ENCODE measurements at regions not wholly inside any gene's neighbourhood (a gene's known extent, or its start where the extent isn't known, plus 50 kb on each side); places are given as distances from the start of the nearest gene placed in this dataset.

DNA sequence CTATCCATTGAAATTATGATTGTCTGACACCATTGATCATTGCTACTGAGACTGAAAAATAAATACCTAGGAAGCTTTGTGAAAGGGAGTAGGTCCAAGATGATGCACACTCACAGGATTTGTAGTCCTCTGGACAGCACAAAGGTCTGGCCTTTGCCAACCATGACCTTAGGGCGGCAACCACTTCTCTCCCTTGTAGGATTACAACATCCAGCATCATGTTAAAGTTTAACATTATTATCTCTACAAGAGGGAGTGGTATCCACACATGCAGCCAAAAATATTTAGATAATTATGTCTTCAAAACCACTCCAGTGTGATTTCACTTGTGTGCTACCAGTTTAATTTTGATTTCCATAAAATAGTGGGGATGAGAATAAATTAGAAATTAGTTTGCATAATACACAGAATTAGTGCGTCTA is 51.1 kb upstream of the NHSL1 start:
- no peak for DNase-seq (ENCODE audit: low read depth in 2 of 3, low spot score in 1 of 3)

DNA sequence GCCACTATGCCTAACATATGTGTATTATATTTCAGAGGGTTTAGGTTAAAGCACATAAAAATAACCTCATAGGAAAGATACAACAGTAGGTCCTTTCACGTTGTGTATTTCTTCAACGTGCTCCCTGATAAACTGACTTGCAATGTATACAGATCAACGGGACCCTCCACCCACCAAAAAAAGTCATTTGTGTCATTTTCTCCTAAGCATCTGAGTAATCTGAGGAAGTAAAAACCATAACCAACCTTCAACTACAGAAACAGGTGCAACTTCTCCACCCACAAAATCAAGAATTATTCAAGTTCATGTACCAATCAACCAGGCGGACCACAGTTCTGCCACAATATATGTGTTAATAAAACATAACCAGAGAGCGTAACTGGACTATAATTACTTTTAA is 54.9 kb upstream of the NHSL1 start:
- no peak for DNase-seq (ENCODE audit: low read depth in 2 of 3, low spot score in 1 of 3)

DNA sequence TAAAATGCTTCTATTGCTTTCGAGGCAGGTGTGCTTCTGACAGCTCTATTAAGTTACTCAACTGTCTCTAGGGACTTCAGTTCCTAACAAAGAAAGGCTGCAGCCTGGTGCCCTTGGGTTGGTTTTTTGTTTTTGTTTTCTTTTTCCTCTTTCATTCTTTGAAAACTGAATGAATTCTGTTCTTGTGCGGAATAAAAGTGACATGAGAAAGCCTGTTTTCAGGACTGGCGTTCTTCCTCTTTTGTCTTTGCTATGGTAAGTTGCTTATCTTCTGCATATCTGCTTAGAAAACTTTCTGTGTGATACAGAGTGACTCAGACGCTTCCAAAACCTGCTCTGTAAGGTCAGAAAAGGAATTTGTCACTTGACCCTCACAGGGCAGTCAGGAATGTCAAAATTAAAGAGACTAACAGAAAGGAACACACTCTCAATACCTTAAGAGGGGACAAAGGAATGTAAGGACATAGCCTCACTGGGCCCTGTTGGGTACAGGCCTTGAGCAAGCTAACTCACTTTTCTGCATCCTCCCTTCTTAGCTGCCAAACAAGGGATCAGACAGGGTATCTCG is 56.2 kb upstream of the NHSL1 start:
- no peak for DNase-seq (ENCODE audit: low read depth in 2 of 3, low spot score in 1 of 3)

DNA sequence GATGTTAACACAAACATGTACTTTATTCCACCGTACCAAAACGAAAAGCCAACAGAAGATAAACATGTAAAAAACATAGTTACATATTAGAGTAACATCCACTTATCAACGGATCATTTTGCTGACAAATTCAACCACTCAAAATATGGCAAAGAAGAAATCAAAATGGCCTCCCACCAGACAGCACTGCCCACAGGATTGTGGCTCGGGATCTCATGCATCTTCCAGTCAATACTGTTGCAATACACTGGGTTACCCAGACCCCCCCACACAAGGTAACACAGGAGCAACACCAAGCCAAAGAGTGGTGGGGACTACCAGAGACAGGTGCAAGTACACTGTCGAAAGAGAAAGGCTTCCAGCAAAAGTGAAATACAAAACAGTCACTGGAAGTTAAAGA is 57.9 kb upstream of the NHSL1 start:
- DNase-seq (ENCODE audit: low read depth in 2 of 3, low spot score in 1 of 3) = no peak

DNA sequence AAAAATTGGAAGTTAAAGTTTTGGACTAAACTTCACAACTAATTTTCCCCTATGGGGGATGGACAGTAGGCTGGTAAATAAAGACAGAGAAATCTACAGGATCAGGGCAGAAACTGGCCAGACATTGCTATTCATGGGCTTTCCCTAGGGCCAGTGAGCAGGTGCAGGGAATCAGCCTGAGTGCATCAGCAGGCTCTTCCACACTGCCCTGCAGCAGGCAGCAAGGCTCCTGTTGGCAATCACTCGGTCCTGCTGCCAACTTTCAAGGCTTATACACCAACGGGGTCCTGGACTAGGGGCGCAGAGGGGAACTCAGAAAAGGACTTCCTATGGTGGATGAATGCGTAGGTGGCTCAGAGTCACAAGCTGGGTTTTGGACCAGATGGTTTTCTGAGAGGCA is 59.8 kb upstream of the NHSL1 start:
- DNase-seq (ENCODE audit: low read depth in 2 of 3, low spot score in 1 of 3) = no peak

DNA sequence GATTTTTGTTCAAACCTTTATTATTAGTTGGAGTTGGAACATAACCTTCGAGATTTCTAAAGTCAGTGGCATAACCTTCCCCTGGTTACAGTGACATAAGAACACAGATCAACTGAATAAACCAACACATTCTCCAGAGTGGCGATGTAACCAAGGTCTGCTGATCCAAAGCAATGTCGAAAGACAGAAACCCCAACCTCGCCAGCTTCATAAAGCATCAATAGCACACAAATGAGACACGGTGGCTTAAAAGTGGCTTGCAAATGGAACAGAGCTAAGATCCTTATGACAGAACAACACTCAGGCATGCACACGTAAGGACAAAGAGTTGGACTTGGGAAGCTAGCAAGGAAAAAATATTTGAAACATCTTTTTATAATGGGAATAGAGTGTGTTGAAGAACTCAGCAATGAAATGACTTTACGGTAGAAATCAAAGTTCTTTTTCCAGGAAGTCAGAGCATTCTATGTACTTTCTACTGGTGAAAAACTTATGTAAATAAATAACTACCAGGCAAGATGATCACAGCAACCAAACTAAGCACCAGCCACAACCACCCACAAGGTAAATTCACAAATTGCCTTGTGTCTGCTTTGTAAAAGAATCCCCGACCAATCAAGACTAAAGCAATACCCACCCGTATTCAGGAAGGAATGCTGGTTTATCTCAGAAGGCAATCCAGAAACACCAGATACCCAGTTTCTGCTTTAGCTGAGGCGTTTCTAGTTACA is 61.0 kb upstream of the NHSL1 start:
- DNase-seq (ENCODE audit: low read depth in 2 of 3, low spot score in 1 of 3) = no peak

DNA sequence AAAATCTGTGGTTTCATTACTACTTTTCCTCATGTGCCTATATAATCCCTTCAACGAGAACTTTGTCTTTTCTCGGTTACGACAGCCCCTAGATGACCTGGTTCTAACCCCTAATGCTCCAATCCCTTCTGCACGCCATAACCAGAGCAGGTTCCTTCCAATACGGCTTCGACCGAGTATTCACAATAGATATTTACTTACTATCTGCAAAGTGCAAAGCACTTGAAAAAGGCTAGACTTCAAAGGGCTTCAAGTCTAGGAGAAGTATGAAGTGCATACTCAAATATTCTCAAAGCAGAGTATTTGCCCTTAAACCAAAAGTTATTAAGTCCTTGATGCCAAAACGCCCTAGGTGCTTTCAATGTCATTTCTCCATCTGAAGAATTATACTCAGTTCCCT is 63.4 kb upstream of the NHSL1 start:
- DNase-seq (ENCODE audit: low read depth in 2 of 3, low spot score in 1 of 3) = no peak

DNA sequence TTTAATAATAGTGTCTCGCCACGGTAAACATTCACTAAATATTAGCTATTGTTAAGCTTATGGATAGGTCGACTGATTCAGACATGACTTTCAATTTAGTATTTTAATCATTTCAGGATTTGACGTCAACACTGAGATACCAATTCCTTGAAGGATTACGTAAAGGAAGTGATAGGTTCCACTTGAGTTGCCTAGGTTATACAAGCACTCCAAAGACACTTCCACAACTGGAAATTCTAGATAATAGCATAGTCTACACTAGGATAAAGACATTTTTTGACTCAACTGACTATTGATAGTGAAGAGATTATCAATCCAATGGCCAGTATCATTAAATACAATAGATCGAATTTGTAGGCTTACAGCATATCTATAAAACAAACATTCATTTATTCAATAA is 63.9 kb upstream of the NHSL1 start:
- no peak for DNase-seq (ENCODE audit: low read depth in 2 of 3, low spot score in 1 of 3)

DNA sequence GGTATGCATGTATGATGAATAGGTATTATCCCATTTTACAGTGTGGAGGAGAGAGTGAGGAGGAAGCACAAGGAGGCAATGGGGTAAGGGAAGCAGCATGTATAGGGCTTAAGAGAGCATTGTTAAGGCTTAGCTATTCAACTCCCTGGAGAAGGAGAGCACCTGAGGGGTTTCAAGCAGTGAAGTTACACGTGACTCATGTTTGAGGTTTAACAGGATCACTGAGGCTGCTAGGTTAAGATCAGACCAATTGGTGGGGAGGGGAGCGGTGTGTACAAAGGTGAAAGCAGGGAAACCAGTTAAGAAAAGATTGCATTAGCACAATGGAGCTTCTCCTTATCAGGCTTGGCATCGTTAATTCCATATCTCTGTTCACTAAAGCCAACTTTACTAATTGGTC is 64.4 kb upstream of the NHSL1 start:
- no peak for DNase-seq (ENCODE audit: low read depth in 2 of 3, low spot score in 1 of 3)

DNA sequence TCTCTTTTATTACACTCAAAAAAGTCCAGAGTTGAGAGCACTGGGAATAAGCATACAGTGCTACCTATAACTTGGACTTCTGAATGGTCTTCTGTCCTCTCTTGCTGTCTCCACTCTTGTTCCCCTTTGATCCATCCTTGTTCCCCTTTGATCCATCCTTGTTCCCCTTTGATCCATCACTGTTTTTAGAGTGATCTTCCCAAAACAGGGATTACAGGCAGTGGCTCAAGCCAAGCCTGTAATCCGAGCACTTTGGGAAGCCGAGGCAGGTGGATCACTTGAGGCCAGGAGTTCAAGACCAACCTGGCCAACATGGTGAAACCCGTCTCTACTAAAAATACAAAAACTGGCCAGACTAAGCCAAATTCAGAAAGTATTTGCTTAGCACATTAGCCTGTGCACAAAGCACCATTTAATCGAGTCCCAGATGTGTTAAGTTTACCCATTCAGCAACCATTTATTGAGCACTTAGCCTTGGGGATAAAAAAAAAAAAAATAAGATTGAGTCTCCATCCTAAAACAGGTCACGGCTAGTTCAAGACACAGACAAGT is 65.0 kb upstream of the NHSL1 start:
- DNase-seq (ENCODE audit: low read depth in 2 of 3, low spot score in 1 of 3) = no peak

DNA sequence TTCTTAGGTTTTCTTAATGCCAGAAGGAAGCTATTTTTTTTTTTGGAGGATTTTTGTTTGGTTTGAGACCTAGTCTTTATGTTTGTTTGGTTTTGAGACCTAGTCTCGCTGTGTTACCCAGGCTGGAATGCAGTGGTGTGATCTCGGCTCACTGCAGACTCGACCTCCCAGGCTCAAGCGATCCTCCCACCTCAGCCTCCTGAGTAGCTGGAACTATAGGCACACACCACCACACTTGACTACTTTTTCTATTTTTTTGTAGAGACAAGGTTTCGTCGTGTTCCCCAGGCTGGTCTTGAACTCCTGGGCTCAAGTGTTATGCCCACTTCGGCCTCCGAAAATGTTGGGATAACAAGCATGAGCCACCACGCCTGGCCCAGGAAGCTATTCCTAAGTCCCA is 67.8 kb upstream of the NHSL1 start:
- no peak for DNase-seq (ENCODE audit: low read depth in 2 of 3, low spot score in 1 of 3)

DNA sequence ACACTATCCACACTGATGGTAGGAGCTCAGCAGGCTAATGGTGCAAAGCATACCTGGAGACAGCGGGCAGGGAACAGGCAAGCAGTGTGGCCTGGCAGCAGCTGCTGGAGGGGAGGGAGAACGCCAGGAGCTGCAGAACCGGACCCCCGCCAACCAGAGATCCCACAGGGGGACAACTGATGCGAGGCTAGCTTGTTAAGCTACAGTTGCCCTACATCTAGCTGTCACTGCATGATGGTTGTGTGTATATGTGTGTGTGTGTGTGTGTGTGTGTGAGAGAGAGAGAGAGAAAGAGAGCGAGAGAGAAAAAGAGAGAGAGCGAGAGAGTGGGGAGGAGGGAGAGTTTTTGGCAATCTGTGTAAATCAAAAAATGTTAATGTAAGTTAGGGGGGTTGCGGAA is 69.7 kb upstream of the NHSL1 start:
- DNase-seq (ENCODE audit: low read depth in 2 of 3, low spot score in 1 of 3) = no peak

DNA sequence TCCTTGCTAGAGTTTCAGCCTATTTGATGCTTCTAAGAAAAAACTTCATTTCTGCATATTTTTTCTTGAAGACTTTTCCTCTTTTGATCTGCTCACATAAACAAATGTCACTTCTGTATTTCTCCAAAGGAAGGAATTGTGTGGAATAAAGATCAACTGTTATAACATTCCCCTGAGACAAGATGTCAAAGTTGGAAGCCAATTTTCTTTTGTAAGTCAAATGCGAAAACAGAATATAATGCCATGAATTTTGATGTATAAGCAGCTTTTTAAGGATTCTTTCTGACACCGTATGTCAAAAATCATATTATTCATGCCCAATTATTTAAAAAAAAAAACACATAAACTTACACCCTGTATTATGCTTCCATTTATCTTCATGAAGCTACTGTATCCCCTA is 70.3 kb upstream of the NHSL1 start:
- DNase-seq (ENCODE audit: low read depth in 2 of 3, low spot score in 1 of 3) = no peak

DNA sequence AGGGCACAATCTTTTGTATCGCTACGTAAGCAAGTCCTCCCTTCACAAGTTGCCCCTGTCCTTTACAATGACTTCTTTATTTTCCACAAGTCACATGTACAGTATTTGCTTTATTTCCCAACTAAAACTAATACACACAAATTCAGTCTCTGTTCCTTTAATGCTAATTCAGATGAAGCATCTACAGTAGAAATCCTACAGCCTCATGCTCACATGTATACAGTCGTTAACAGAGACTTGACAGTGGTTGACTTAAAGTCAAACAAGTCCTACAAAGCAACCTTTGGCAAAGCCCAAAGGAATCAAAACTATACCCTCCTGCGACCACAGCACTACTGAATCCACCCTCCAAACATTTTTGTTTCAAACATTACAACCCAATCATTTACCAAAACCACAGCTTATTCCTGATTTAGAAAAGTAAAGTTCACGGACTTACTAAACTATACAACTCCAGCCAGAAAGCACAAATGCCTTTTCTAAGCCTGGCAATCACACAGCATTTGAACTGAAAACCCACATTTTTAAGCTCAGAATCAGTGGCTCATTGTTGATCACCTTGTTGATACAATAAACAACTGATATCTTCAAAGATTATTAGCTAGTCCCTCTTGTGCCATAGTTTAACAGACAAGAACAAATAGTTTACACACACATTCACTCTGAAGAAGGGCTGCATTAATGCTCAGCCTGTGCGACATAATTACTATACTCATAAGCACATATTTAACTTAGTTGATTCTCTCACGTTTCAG is 70.9 kb upstream of the NHSL1 start:
- DNase-seq (ENCODE audit: low read depth in 2 of 3, low spot score in 1 of 3) = no peak

DNA sequence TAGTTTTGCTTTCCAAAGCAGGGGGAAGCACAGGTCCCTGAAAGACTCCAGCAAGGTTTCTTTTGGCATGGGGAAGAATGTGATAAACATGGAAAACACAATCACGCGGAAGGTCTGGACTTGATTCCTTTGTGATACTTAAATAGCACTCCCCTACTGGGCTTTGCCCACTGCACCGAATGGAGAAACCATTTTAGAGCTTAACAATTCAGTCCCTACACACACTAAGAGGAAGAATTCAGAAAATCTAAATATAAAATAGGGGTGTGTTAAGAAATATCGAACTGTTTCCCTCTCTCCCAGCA is 71.4 kb upstream of the NHSL1 start:
- no peak for DNase-seq (ENCODE audit: low read depth in 2 of 3, low spot score in 1 of 3)

DNA sequence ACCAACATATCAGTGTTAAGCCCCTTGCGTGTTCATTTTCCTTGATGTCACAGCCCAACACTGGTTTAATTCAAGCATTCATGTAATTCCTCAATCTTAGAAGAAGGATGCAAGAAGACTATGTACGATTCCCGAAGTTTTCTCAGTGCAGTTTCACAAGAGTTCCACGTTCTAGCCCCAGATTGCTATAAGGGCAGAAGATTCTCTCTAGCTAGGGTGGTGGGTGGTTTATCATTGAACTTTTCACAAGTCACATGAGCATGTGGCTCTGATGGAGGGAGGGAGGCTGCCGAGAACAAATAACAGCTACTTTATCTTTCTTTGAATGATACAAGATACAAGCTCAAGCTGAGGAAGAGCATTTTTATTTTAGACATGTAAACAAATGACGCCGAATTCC is 71.9 kb upstream of the NHSL1 start:
- no peak for DNase-seq (ENCODE audit: low read depth in 2 of 3, low spot score in 1 of 3)

DNA sequence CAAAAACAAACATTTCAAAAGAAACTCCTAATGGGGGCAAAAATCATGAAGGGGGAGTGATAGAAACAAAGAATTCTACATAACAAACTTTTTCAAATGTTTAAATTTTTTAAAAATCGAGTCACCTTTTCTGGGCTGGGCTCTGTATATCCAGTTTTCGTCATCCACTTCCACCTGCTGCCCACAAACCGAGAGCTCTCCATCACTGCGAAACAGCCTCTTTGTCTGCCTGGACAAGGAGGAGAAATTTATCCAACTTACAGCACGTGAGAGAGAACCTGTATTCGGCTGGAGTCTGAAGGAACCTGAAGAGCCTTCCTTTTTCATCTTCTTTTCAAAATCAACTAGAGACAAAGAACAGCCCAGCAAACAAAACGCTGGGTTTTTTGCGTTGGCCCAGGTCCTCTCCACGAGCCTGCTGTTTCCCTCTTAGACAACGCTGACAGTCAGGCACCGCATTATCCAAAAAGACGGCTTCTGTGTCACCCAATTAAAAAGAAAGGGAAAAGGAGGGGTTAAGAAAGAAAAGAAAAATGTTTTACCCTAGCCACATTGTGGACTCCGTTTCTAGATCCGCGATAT is 72.4 kb upstream of the NHSL1 start:
- DNase-seq (ENCODE audit: low read depth in 2 of 3, low spot score in 1 of 3) = no peak

DNA sequence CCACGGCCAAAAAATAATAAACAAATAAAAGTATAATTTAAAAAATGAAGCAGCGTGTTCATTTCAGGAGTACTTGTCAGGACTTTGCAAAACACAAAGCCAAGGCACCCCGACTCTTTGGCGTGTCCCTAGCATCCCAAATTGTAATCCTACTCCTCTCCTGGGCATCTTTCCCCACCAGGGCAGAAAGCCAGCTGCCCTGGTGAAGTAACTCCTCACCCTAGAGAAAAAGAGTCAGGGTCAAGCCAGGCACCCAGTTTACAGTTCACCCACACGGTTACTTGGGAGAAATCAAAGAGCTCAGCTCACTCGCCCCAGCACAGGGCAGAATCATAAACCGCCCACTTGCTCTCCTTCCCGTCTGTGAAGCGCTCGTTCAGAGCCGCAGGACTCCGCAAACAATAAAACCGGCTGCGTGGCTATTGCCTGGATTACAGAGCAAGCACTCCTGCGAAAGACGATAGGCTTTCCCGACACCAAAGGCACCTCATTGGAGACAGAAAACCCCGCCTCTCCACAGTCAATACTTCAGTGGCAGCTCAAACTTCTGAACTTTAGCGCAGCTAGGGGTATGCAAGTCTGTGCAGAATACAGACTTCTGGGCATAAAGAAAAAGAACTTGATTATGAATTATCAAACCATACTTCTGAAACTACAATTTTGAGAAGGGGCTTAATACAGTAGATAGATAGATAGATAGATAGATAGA is 73.0 kb upstream of the NHSL1 start:
- DNase-seq (ENCODE audit: low read depth in 2 of 3, low spot score in 1 of 3) = no peak

DNA sequence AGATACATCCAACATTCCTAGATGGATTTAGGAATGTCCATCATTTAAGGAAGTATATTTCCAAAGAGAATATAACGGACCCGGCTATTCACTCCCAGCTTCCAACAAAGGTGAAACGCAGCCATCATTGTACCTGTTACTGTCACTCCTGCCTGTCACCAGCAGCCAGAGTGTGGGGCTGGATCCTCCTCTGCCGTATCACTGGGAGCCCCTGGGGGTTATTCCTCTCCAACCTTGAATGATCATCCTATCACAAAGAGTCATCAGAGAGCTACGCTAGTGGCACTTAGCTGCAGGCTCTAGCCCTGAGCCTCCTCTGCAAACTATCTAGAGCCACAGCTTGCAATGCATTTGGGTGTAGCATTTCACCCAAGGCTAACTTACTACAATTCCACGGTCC is 73.6 kb upstream of the NHSL1 start:
- no peak for DNase-seq (ENCODE audit: low read depth in 2 of 3, low spot score in 1 of 3)

DNA sequence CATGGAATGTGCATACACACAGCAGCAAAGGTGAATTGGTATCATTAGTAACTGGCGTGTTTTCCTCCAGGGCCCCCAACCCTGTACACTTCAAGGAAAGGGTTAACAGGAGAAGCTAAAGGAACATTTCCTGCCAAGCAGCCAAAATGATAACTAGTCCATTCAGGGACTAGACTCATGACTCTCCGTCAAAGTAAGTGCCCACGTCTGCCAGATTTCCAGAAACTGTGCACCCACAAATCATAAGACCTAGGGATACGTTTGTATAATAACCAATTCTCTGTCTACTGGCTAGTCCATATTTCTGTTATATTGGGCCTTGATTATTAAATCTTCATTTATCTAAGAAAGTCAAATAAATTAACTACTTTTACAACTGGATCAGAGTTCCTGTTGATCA is 76.0 kb upstream of the NHSL1 start:
- no peak for DNase-seq (ENCODE audit: low read depth in 2 of 3, low spot score in 1 of 3)

DNA sequence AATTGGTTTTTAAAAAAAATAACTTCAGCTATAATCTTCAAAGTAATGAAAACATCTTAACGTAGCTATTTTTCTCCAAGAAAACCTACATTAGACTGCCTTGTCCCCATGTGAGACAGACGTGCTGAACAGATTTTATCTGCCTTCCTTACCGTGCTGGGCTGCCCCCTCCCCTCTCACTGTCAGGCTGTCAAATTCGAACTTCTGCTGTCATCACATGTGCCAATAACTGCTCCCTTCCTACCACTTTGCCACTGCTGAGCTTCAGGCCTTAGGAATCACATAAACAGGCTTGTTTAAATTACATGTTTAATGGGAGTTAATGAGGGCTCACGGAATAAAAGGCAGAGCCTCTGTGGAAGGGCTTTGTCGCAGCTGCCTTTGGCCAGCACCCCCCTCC is 77.0 kb upstream of the NHSL1 start:
- DNase-seq (ENCODE audit: low read depth in 2 of 3, low spot score in 1 of 3) = no peak

All from stimulated activated CD4-positive, alpha-beta T cell treated with anti-CD3 and anti-CD28 coated beads, Interleukin-12 subunit alpha, Interleukin-12 subunit beta, amount 100 ng/mL, for 48 hours (primary cell).